SK-N-SH (cell line): ENCODE measurements at regions not wholly inside any gene's neighbourhood (a gene's known extent, or its start where the extent isn't known, plus 50 kb on each side); places are given as distances from the start of the nearest gene placed in this dataset.

ENCODE experiments used
- CTCF ChIA-PET: fragments of 300-600, 350-600 bp; formaldehyde crosslinking; extraction: SDS; loops from one replicate; lab custom pipeline; 2021; lab: Yijun Ruan, JAX
- POLR2A ChIA-PET: fragments of 350-600 bp; sonication (Branson Sonifier 250); formaldehyde crosslinking; extraction: SDS; loops from one replicate; lab custom pipeline; 2020; ENCODE audit warnings: antibody characterized with exemption, inconsistent platforms; lab: Yijun Ruan, JAX
- DNase-seq: peaks from one replicate; pipeline ENCODE4 v3.0.0; 2012
- H2AFZ ChIP-seq: fragments of 200-600 bp; sonication (generic); 2 replicates; pipeline ENCODE4 v1.8.1; 2016; ENCODE audit warnings: antibody characterized with exemption, mild to moderate bottlenecking, low read depth
- H3F3A ChIP-seq: fragments of 200-600 bp; sonication (generic); replicated peaks from 2 replicates; pipeline ENCODE3; 2016; ENCODE audit warnings: antibody characterized with exemption, mild to moderate bottlenecking; ENCODE audit not compliant: insufficient read depth
- H3K27ac ChIP-seq, 2 experiments: fragments of 200-500 bp in 1 of 2; fragments of 200-600 bp in 1 of 2; sonication (Bioruptor generic) in 1 of 2; sonication (generic), shearing (Covaris generic) in 1 of 2; 2 replicates each; pipeline versions ENCODE4 v1.5.1 to v1.6.1; 2014 to 2016; ENCODE audit warnings: low read depth in 2 of 2, inconsistent platforms in 1 of 2, low read length in 1 of 2, mild to moderate bottlenecking in 1 of 2, mixed read lengths in 1 of 2
- H3K27me3 ChIP-seq: fragments of 200-600 bp; sonication (generic), shearing (Covaris generic); 2 replicates; pipeline ENCODE4 v1.6.1; 2016; ENCODE audit warnings: mixed run types; ENCODE audit not compliant: insufficient read depth
- H3K36me3 ChIP-seq, 2 experiments: fragments of 200-500 bp in 1 of 2; fragments of 200-600 bp in 1 of 2; sonication (Bioruptor generic) in 1 of 2; sonication (generic) in 1 of 2; replicated peaks in 1 of 2; 2 replicates each; pipeline versions ENCODE3 to v1.5.1; 2014 to 2016; ENCODE audit warnings: low read length in 1 of 2, mild to moderate bottlenecking in 1 of 2; ENCODE audit not compliant: insufficient read depth in 2 of 2, control insufficient read depth in 1 of 2
- H3K4me1 ChIP-seq, 2 experiments: fragments of 200-500 bp in 1 of 2; fragments of 200-600 bp in 1 of 2; sonication (Bioruptor generic) in 1 of 2; sonication (generic), shearing (Covaris generic) in 1 of 2; 2 replicates each; pipeline versions ENCODE4 v1.5.1 to v1.6.1; 2014 to 2016; ENCODE audit warnings: low read depth in 1 of 2, low read length in 1 of 2, mixed run types in 1 of 2; ENCODE audit not compliant: insufficient read depth in 2 of 2, control insufficient read depth in 1 of 2
- H3K4me2 ChIP-seq: fragments of 200-600 bp; sonication (generic), shearing (Covaris generic); 2 replicates; pipeline ENCODE4 v1.6.1; 2017; ENCODE audit warnings: mixed run types
- H3K4me3 ChIP-seq, 2 experiments: fragments of 200-500 bp in 1 of 2; fragments of 200-600 bp in 1 of 2; sonication (Bioruptor generic) in 1 of 2; sonication (generic), shearing (Covaris generic) in 1 of 2; 2 replicates each; pipeline versions ENCODE4 v1.5.1 to v1.8.1; 2014 to 2016; ENCODE audit warnings: low read depth in 2 of 2, inconsistent platforms in 1 of 2, low read length in 1 of 2, mild to moderate bottlenecking in 1 of 2, mixed read lengths in 1 of 2, moderate library complexity in 1 of 2
- H3K79me2 ChIP-seq: fragments of 200-600 bp; sonication (generic); 2 replicates; pipeline ENCODE4 v1.8.1; 2017; ENCODE audit warnings: mild to moderate bottlenecking; ENCODE audit not compliant: insufficient read depth
- H3K9ac ChIP-seq: fragments of 200-600 bp; sonication (generic); 2 replicates; pipeline ENCODE4 v1.6.1; 2017; ENCODE audit warnings: mixed run types
- H3K9me2 ChIP-seq: fragments of 200-600 bp; sonication (generic); 2 replicates; pipeline ENCODE4 v1.6.1; 2017; ENCODE audit warnings: mixed run types
- H3K9me3 ChIP-seq: fragments of 200-600 bp; sonication (generic); 2 replicates; pipeline ENCODE4 v1.6.1; 2017; ENCODE audit warnings: mixed run types, mild to moderate bottlenecking, moderate library complexity
- H4K20me1 ChIP-seq: fragments of 200-600 bp; sonication (generic); 2 replicates; pipeline ENCODE4 v1.6.1; 2017; ENCODE audit warnings: mild to moderate bottlenecking, mixed run types; ENCODE audit not compliant: insufficient read depth
- CHD2 ChIP-seq: fragments of 150-350 bp; IDR thresholded peaks from 2 replicates; pipeline ENCODE4 v1.6.1; 2018; ENCODE audit warnings: low read length; ENCODE audit not compliant: partially characterized antibody
- ELF1 ChIP-seq: IDR thresholded peaks from 2 replicates; pipeline ENCODE4 v1.4.0; 2012
- EZH2phosphoT487 ChIP-seq: fragments of 200-600 bp; sonication (generic); IDR thresholded peaks from 2 replicates; pipeline ENCODE4 v1.6.1; 2017; ENCODE audit warnings: low read depth, mixed run types, mild to moderate bottlenecking, antibody characterized with exemption, moderate library complexity, borderline replicate concordance
- FOXJ3 ChIP-seq: sonication (generic); formaldehyde crosslinking; IDR thresholded peaks from 2 replicates; pipeline ENCODE4 v1.5.1; 2020; ENCODE audit warnings: mild to moderate bottlenecking, missing genetic modification reagents
- FOXM1 ChIP-seq: IDR thresholded peaks from 2 replicates; pipeline ENCODE4 v1.4.0; 2012; ENCODE audit warnings: low read depth, mild to moderate bottlenecking
- GABPA ChIP-seq: IDR thresholded peaks from 2 replicates; pipeline ENCODE4 v1.4.0; 2012; ENCODE audit warnings: low read depth, mild to moderate bottlenecking
- MEF2A ChIP-seq: IDR thresholded peaks from 2 replicates; pipeline ENCODE4 v1.4.0; 2012; ENCODE audit warnings: low read depth, borderline replicate concordance
- MXI1 ChIP-seq: IDR thresholded peaks from 2 replicates; pipeline ENCODE4 v1.6.1; 2012; ENCODE audit warnings: mild to moderate bottlenecking, low read depth, low read length, improper control_type of control experiment
- NFIC ChIP-seq: IDR thresholded peaks from 2 replicates; pipeline ENCODE4 v1.4.0; 2012; ENCODE audit warnings: borderline replicate concordance
- NRF1 ChIP-seq: IDR thresholded peaks from 2 replicates; pipeline ENCODE4 v1.6.1; 2012; ENCODE audit warnings: low read depth, mild to moderate bottlenecking, low read length
- PBX3 ChIP-seq: IDR thresholded peaks from 2 replicates; pipeline ENCODE4; 2012
- POLR2AphosphoS5 ChIP-seq: IDR thresholded peaks from 2 replicates; pipeline ENCODE4 v1.6.1; 2012; ENCODE audit warnings: low read depth, low read length
- REST ChIP-seq: IDR thresholded peaks from 2 replicates; pipeline ENCODE4 v1.6.1; 2012; ENCODE audit warnings: mild to moderate bottlenecking, low read depth, low read length, moderate library complexity
- RFX5 ChIP-seq: IDR thresholded peaks from 2 replicates; pipeline ENCODE4 v1.6.1; 2012; ENCODE audit warnings: mild to moderate bottlenecking, improper control_type of control experiment, low read length
- SMC3 ChIP-seq: IDR thresholded peaks from 2 replicates; pipeline ENCODE4 v1.6.1; 2012; ENCODE audit warnings: low read depth, low read length, improper control_type of control experiment
- TCF12 ChIP-seq: IDR thresholded peaks from 2 replicates; pipeline ENCODE4 v1.4.0; 2012
- YY1 ChIP-seq: IDR thresholded peaks from 2 replicates; pipeline ENCODE4 v1.4.0; 2012; ENCODE audit warnings: low read depth, mild to moderate bottlenecking
- ZBTB33 ChIP-seq: IDR thresholded peaks from 2 replicates; pipeline ENCODE4 v1.4.0; 2012; ENCODE audit warnings: low read depth, borderline replicate concordance
- WGBS: methylation state at CpG from one replicate; pipeline ENCODE4 v1.1.6; 2017; ENCODE audit warnings: low lambda C conversion rate; 5-methylcytosine and 5-hydroxymethylcytosine counted together
- TF ChIP-seq, protein P1 (sequence below): fragments of 150-350 bp; IDR thresholded peaks from 2 replicates; pipeline ENCODE4 v1.6.1; 2017; ENCODE audit warnings: antibody characterized with exemption, low read length, low read depth, borderline replicate concordance
- TF ChIP-seq, protein P2 (sequence below): fragments of 150-350 bp; IDR thresholded peaks from 2 replicates; pipeline ENCODE4 v1.6.1; 2016; ENCODE audit warnings: mild to moderate bottlenecking, low read depth, low read length

DNA sequence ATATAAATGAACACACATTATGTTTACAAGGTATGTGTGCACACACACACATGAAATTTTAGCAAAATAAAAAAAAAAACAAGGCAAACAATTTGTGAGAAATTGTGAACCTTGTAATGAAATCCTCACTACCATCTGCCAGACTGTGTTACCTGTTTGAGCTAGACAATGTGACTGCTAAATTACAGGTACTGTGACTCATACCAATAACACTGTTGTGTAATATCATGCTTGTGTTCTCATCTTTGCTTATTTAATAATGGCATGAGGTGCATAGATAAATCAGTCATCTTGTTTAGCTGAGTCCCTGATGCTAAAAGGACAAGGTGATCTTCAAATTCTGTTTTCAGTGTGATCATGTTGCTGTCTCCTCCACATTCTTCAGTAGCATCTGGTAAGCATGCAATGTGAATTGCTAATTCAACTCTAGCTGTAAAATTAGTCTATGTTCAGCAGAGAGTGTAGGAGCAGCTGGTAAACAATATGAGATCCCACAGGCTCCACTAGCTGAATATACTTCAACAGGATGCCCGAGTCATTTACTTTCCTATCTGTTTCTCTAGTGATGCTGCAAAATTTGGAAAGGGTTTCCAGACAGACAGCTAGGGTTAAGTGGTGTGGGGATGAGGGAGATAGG lies 966.3 kb upstream of the C9orf72 start:
- CTCF ChIA-PET = interaction anchor here (1.0 kb wide), 1 partner anchor 41 kb away, joined by 3 read pairs; no protein-coding TSS in a partner anchor
- H3K79me2 ChIP-seq = no peaks in the 10 kb centered on the region
- peaks cover 0 to 5% of the 10 kb centered on the region in 2 experiments; a peak in 2 of 4 replicates for H3K4me1 ChIP-seq
- no peak for TF ChIP-seq ELF1
- TF ChIP-seq REST = no peak
- TF ChIP-seq CHD2 = no peak
- TF ChIP-seq EZH2phosphoT487 = no peak
- TF ChIP-seq, all 33 proteins: peak for 0
- no peaks in the 10 kb centered on the region for H3K36me3 ChIP-seq
- H2AFZ ChIP-seq = no peak overlapping the region
- H3K9ac ChIP-seq = no peak overlapping the region
- H3K9me2 ChIP-seq = no peaks in the 10 kb centered on the region
- no peaks in the 10 kb centered on the region for H3F3A ChIP-seq
- H3K4me3 ChIP-seq = no peak overlapping the region
- POLR2A ChIA-PET = no interaction called here
- H3K27me3 ChIP-seq = no peaks in the 10 kb centered on the region
- no peaks in the 10 kb centered on the region for H4K20me1 ChIP-seq
- no peak for DNase-seq
- no peaks in the 10 kb centered on the region for H3K9me3 ChIP-seq
- no peak overlapping the region for H3K4me2 ChIP-seq
- WGBS = 100% methylated on average over 1 of the region's 1 CpG
- no peak overlapping the region; a peak in 1 of 4 replicates for H3K27ac ChIP-seq

- H3K4me1 ChIP-seq = peaks cover 0 to 5% of the 10 kb centered on the region in 2 experiments; a peak in 2 of 4 replicates
- no peak for DNase-seq
- no peaks in the 10 kb centered on the region for H3K9me2 ChIP-seq
- H2AFZ ChIP-seq = no peak overlapping the region
- no peak overlapping the region for H3K27ac ChIP-seq
- H4K20me1 ChIP-seq = no peaks in the 10 kb centered on the region
- no peak overlapping the region for H3K4me2 ChIP-seq
- H3F3A ChIP-seq = no peaks in the 10 kb centered on the region
- H3K4me3 ChIP-seq = no peak overlapping the region
- WGBS = 72% methylated on average over 4 of the region's 4 CpGs
- no peaks in the 10 kb centered on the region for H3K79me2 ChIP-seq
- CTCF ChIA-PET = interaction anchor here (0.6 to 1.4 kb wide), 2 partner anchors 141 to 817 kb away, joined by 3 read pairs; no protein-coding TSS in a partner anchor
- POLR2A ChIA-PET = no interaction called here
- no peak overlapping the region for H3K9ac ChIP-seq
- no peaks in the 10 kb centered on the region for H3K27me3 ChIP-seq
- no peaks in the 10 kb centered on the region for H3K9me3 ChIP-seq
- H3K36me3 ChIP-seq = no peaks in the 10 kb centered on the region
- TF ChIP-seq NRF1 = no peak
- TF ChIP-seq ZBTB33 = no peak
- TF ChIP-seq FOXJ3 = no peak
- TF ChIP-seq SMC3 = no peak
- TF ChIP-seq GABPA = no peak
- TF ChIP-seq MEF2A = no peak
- TF ChIP-seq, protein P1, sequence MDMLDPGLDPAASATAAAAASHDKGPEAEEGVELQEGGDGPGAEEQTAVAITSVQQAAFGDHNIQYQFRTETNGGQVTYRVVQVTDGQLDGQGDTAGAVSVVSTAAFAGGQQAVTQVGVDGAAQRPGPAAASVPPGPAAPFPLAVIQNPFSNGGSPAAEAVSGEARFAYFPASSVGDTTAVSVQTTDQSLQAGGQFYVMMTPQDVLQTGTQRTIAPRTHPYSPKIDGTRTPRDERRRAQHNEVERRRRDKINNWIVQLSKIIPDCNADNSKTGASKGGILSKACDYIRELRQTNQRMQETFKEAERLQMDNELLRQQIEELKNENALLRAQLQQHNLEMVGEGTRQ = no peak
- TF ChIP-seq NFIC = no peak
- no peak for TF ChIP-seq POLR2AphosphoS5
- no peak for TF ChIP-seq PBX3
- no peak for TF ChIP-seq RFX5
- no peak for TF ChIP-seq TCF12
- no peak for TF ChIP-seq FOXM1
- no peak for TF ChIP-seq EZH2phosphoT487
- no peak for TF ChIP-seq MXI1
- no peak for TF ChIP-seq YY1
- TF ChIP-seq, protein P2, sequence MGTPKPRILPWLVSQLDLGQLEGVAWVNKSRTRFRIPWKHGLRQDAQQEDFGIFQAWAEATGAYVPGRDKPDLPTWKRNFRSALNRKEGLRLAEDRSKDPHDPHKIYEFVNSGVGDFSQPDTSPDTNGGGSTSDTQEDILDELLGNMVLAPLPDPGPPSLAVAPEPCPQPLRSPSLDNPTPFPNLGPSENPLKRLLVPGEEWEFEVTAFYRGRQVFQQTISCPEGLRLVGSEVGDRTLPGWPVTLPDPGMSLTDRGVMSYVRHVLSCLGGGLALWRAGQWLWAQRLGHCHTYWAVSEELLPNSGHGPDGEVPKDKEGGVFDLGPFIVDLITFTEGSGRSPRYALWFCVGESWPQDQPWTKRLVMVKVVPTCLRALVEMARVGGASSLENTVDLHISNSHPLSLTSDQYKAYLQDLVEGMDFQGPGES = no peak
Measured at GRCh38 chr9:28542928-28543327, 969.6 kb upstream of the C9orf72 start.
